ENCODE measurements at regions not wholly inside any gene's neighbourhood (a gene's known extent, or its start where the extent isn't known, plus 50 kb on each side); places are given as distances from the start of the nearest gene placed in this dataset.

GRCh38 chr7:440059-440749 lies 79.4 kb downstream of the PDGFA start:
- peaks cover 4% of the 10 kb centered on the region; the same call in 1 of the 2 replicates for H3K9me3 ChIP-seq
- no peaks in the 10 kb centered on the region for H3K36me3 ChIP-seq
- H3K4me3 ChIP-seq (ENCODE audit: low read depth, low read length): no peak overlapping the region
- DNase-seq: no peak
- H3K27me3 ChIP-seq: no peaks in the 10 kb centered on the region
- TF ChIP-seq CTCF (IDR thresholded peaks at IDR 0.05; ENCODE audit: low read depth, low read length): no peak
- H3K4me1 ChIP-seq: no peaks in the 10 kb centered on the region

DNA sequence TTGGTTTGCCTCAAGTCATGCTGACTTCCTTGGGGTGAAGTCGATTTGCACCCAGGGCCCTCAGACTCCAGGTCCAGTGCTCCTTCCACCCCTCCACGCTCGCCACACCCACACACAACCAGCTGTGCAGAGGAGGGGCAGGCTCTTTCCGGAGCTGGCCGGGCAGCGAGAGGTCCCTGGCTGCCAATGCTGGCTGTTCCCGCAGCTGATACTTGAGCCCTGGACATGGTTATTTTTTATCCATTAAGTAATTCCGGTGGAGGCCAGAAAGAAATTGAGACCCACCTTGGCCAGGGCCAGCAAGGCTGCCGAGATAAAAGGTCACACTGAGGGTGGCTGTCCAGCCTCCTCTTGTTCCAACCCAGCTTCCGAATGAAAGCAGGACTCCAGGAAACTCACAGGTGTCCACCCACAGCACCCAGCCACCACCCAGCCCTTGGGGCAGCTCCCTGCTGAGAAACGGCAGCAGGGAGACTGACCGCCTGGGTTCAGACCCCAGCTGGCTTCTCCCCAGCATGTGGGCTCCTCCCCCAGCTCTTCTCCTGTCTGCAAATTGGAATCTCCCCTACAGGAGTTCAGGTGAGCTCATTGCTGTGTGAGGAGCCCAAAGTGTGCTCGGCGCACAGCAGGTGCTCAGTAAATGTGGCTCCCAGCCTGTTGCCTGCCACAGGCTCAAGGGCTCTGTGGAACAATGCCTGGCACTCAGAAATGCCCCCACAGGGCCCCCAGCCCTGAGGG lies 77.8 kb downstream of the PDGFA start:
- Histone ChIP-seq H3K36me3 (no peaks in the 10 kb centered on the region), H3K27me3 (no peaks in the 10 kb centered on the region), H3K4me1 (no peaks in the 10 kb centered on the region), H3K9me3 (peaks cover 4% of the 10 kb centered on the region; the same call in 1 of the 2 replicates), H3K4me3 (ENCODE audit: low read depth, low read length) (no peak overlapping the region)
- TF ChIP-seq CTCF (IDR thresholded peaks at IDR 0.05; ENCODE audit: low read depth, low read length): no peak
- no peak for DNase-seq

DNA sequence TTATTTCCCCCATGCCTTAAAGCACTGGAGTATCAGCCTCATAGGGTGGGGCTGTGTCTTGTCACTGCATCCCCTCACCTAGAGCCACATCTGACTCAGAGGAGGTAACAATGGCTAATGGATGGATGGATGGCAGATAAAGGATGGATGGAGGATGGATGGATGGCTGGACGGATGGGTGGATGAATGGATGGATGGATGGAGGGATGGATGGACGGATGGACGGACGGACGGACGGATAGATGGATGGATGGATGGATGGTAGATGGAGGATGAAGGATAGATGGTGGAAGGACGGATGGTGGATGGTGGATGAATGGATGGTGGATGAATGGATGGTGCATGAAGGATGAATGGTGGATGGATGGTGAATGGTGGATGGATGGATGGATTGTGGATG lies 77.2 kb downstream of the PDGFA start:
- Histone ChIP-seq H3K9me3 (peaks cover 4% of the 10 kb centered on the region; the same call in 1 of the 2 replicates), H3K4me1 (no peaks in the 10 kb centered on the region), H3K36me3 (no peaks in the 10 kb centered on the region), H3K4me3 (ENCODE audit: low read depth, low read length) (no peak overlapping the region), H3K27me3 (no peaks in the 10 kb centered on the region)
- TF ChIP-seq CTCF (IDR thresholded peaks at IDR 0.05; ENCODE audit: low read depth, low read length): no peak
- no peak for DNase-seq

- Histone ChIP-seq H3K36me3 (no peaks in the 10 kb centered on the region), H3K4me1 (no peaks in the 10 kb centered on the region), H3K9me3 (peaks cover 4% of the 10 kb centered on the region; the same call in 1 of the 2 replicates), H3K4me3 (ENCODE audit: low read depth, low read length) (no peak overlapping the region), H3K27me3 (no peaks in the 10 kb centered on the region)
- no peak for TF ChIP-seq CTCF (IDR thresholded peaks at IDR 0.05; ENCODE audit: low read depth, low read length)
- DNase-seq: no peak
Measured at GRCh38 chr7:443279-443833, 76.3 kb downstream of the PDGFA start.

GRCh38 chr7:444606-445005 lies 75.0 kb downstream of the PDGFA start:
- no peak overlapping the region for H3K4me3 ChIP-seq (ENCODE audit: low read depth, low read length)
- DNase-seq: no peak
- H3K36me3 ChIP-seq: no peaks in the 10 kb centered on the region
- no peak for TF ChIP-seq CTCF (IDR thresholded peaks at IDR 0.05; ENCODE audit: low read depth, low read length)
- H3K4me1 ChIP-seq: no peaks in the 10 kb centered on the region
- H3K9me3 ChIP-seq: peaks cover 4% of the 10 kb centered on the region; the same call in 1 of the 2 replicates
- no peaks in the 10 kb centered on the region for H3K27me3 ChIP-seq

DNA sequence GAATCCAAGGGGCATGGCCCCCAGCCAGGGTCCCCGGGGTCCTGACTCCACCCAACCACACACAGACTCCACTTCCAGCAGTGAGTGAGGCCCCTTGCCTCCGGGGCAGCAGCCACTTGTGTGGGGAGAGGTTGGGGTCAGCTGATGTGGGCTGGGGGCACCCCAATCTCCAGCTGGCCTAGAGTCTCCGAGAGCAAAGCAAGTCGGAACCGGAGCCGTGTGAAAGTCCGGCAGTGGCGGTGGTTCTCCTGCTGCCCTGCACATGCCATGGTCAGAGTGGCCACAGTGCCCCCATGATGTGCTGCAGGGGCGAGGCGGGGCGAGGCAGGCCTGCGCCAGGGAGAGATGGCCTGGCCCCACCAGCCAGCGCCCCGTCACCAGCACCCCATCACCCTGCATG lies 74.6 kb downstream of the PDGFA start:
- peaks cover 2% of the 10 kb centered on the region; the same call in 1 of the 2 replicates for H3K9me3 ChIP-seq
- H3K36me3 ChIP-seq: no peaks in the 10 kb centered on the region
- no peak overlapping the region for H3K4me3 ChIP-seq (ENCODE audit: low read depth, low read length)
- H3K27me3 ChIP-seq: no peaks in the 10 kb centered on the region
- H3K4me1 ChIP-seq: no peaks in the 10 kb centered on the region
- DNase-seq: no peak
- TF ChIP-seq CTCF (IDR thresholded peaks at IDR 0.05; ENCODE audit: low read depth, low read length): no peak

Data from BE2C (cell line).